ENCODE measurements at regions not wholly inside any gene's neighbourhood (a gene's known extent, or its start where the extent isn't known, plus 50 kb on each side); places are given as distances from the start of the nearest gene placed in this dataset.
A peak's percentile ranks its signal among the peaks of the same experiment; 100 is the strongest.
"Not testable (repeated sequence)": the region's sequence is repeated elsewhere in the genome, so short reads cannot be mapped to it uniquely, and the experiment has no call there.

GRCh38 chr5:120093178-120093577 is 370.9 kb upstream of the PRR16 start:
- DNase-seq: peak; percentile 64

GRCh38 chr5:120096413-120096812 is 367.7 kb upstream of the PRR16 start:
- peak; percentile 57 for DNase-seq

GRCh38 chr5:120098426-120098825 is 365.7 kb upstream of the PRR16 start:
- no peak for DNase-seq

DNA sequence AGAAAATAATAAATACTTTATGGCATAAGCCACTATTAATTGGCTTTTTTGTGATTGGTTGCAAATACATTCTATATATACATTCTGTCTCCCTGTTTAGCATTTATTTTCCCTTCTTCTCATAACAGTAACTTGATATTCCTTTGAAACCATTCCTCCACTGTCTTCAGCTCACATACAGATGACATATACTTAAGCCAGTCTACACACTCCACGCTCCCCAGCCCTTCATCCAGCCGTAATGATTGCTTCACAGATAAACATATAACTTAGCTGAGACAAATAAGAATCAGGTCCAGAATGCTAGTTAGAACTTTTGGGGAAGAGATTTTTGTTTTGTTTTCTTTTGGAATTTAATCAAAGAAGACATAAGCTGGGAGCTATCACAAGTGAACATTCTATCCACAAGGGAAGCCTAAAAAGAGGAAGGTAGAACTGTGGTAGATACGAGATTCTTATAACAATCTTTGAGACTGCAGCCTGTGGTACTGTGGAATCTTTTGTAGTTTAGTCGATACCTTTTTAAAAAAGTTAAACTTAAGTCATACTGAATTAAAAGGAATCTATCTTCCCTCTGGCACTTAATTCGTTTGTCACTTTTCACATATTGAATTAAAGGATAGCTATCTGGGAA is 365.1 kb upstream of the PRR16 start:
- no peak for DNase-seq

GRCh38 chr5:120101771-120102170 is 362.3 kb upstream of the PRR16 start:
- no peak for DNase-seq

DNA sequence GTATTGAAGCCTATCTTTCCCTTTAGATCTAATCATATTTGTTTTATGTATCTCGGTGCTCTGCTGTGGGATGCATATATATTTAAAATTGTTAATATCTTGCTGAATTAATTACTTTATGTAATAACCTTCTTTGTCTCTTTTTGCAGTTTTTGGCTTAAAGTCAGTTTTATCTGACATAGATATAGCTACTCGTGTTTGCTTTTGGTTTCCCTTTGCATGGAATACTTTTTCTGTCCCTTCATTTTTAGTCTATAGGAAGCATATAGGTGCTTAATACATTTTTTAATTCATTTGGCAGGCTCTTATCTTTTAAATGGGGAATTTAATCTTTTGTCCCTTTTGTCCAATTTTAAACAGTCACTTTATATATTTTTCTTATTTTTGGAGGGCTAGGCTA is 360.6 kb upstream of the PRR16 start:
- no peak for DNase-seq

DNA sequence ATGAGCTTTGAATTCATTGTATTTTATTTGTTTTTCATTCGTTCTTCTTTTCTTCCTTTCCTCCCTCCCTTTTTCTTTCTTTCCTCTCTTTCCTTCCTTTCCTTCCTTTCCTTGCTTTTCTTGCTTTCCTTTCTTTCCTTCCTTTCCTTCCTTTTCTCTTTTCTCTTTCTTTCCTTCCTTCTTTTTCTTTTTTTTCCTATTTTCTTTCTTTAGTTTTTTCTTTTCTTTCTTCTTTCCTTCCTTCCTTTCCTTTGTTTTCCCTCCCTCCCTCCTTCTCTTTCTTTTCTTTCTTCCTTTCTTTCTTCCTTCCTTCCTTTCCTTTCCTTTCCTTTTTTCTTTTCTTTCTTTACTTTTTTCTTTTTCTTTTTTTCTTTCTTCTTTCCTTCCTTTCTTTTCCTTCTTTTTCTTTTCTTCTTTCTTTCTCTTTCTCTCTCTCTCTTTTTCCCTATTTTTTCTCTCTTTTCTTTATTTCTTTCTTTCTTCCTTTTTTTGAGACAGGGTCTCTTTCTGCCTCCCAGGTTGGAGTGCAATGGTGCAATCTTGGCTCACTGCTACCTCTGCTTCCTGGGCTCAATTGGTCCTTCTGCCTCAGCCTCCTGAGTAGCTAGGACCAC is 357.1 kb upstream of the PRR16 start:
- no peak for DNase-seq

DNA sequence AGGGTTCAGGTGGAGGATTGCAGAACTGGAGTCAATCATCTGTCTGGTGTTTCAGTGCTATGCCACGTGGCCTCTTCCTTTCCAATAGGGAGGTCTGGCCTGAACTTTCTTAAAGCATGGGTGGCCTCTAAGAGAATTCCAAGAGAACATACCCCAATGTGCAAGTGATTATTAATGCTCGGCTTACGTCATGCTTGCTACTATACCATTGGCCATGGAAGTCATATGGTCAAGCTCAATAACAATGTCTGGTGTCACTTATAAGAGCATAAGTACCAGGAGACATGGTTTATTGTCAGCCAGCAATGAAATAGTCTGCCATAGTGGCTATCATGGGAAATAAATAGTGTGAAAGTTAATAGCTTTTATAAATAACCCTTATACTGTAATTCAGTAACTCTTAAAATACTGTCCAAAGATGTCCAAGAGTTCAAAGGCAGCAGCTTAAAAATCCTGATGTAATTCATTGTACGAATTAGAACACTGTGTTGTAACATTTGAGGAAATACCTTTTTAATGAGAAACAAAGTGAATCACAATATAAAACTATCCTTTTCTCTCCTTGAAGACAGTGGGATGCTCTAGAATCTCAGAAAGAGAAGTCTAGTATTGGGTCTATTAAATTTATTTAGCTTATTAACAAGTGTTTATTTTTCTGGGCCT is 355.4 kb upstream of the PRR16 start:
- no peak for DNase-seq

- no peak for DNase-seq
These were observed 341.4 kb upstream of the PRR16 start for GRCh38 chr5:120122703-120123102.

DNA sequence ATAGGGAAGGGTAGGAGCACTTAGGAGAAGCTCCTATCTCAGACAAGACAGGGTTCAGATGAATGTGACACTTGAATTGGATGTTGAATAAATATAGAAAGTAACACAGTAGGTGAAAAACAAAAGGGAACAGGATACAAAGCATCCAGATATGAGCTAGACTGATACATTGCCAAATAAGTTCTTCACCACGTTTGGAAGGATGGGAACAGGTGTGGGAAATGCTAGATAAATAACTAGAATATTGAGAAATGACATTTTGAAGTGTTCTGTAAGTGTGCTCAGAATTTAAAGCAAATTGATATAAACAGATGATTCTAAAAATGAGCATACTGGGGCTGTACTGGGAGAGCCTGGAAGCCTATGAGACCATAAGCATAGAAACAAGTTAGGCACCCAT is 340.1 kb upstream of the PRR16 start:
- no peak for DNase-seq

- no peak for DNase-seq
These were observed 339.1 kb upstream of the PRR16 start for GRCh38 chr5:120124961-120125360.

DNA sequence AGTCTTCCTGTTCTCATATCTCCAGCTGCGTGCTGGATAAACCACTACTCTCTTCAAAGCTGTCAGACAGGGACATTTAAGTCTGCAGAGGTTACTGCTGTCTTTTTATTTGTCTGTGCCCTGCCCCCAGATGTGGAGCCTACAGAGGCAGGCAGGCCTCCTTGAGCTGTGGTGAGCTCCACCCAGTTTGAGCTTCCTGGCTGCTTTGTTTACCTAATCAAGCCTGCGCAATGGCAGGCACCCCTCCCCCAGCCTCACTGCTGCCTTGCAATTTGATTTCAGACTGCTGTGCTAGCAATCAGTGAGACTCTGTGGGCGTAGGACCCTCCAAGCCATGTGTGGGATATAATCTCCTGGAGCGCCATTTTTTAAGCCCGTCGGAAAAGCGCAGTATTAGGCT is 331.8 kb upstream of the PRR16 start:
- DNase-seq: not testable (repeated sequence)

DNA sequence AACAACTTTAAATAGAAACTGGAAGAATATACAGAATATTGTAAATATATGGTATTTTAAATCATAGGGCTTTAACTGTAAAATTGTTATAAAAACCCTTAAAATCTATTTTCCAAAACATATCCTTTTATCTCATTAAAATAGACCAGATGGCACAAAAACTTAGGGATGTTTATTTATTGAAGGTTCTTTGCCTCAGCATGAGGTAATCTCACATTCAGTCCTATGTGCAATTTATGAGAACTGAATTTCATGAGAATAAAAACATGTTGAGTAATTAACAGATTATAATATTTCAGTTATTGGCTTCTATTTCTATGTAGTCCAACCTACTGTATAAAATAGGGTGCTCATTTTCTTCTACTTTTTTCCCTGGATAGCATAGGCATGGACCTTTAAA is 329.2 kb upstream of the PRR16 start:
- no peak for DNase-seq

- DNase-seq: peak; percentile 19
These were observed 326.5 kb upstream of the PRR16 start for GRCh38 chr5:120137582-120137981.

GRCh38 chr5:120139039-120139438 is 325.1 kb upstream of the PRR16 start:
- DNase-seq: peak; percentile 98

DNA sequence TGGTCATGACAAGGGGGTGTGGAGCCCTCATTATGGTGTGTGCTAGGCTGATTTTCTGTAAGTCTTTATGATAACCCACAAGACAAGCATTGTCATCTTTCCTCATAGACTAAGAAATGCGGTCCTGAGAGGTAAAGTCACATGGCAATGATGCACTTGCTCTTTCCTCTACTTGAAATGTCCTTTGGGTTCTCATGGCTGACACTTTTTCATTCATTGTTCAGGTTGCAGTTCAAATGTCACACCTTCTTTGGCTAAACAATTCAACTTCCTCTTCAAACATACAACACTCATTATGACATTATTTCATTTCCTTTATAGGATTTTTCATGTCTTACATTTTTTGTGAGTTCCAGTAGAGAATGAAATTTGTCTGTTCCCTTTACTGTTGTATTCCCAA is 323.6 kb upstream of the PRR16 start:
- DNase-seq: peak; percentile 33

GRCh38 chr5:120141076-120141475 is 323.0 kb upstream of the PRR16 start:
- DNase-seq: peak; percentile 56

GRCh38 chr5:120146787-120147186 is 317.3 kb upstream of the PRR16 start:
- DNase-seq: no peak

- DNase-seq: not testable (repeated sequence)
These were observed 316.2 kb upstream of the PRR16 start for GRCh38 chr5:120147911-120148310.

DNA sequence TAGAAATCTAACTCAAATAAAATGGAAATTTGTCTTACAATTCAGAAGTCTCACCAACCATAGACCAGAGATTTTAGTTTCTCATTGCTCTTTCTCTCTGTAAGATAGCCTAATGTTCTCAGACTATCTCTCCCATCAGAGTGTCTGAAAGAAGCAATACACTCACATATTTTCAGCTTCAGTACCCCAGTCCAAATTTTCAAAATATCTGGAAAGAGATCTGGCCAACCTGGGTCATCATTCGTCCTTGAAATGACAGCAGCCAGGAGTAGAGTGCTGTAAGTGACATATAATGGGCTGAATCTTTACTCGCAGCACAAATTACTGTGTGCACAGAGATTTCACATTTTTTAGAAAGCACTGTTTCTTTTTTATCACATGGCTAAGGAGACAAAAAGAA is 313.3 kb upstream of the PRR16 start:
- DNase-seq: no peak

GRCh38 chr5:120151181-120151580 is 312.9 kb upstream of the PRR16 start:
- DNase-seq: no peak

DNA sequence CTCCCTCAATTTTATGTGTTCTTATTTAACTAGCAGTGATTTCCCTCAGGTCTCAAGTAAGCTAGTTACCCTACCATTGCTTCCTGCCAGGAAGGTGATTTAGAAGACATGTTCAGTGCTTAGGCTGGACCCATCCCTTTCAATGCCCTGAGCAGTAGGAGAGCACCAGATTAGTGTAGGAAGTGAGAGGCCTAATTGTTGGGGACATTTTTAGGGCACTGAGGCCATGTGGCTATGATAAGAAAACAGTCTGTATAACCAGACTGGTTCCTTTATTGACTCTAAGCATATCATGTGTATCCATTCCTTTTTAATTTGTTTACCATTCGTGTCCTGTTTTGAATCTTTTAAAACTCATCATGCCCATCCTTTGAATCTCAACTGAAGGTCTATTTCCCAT is 312.3 kb upstream of the PRR16 start:
- DNase-seq: no peak

- peak; percentile 93 for DNase-seq
These were observed 311.6 kb upstream of the PRR16 start for GRCh38 chr5:120152472-120152871.

- DNase-seq: no peak
These were observed 311.2 kb upstream of the PRR16 start for GRCh38 chr5:120152931-120153330.

DNA sequence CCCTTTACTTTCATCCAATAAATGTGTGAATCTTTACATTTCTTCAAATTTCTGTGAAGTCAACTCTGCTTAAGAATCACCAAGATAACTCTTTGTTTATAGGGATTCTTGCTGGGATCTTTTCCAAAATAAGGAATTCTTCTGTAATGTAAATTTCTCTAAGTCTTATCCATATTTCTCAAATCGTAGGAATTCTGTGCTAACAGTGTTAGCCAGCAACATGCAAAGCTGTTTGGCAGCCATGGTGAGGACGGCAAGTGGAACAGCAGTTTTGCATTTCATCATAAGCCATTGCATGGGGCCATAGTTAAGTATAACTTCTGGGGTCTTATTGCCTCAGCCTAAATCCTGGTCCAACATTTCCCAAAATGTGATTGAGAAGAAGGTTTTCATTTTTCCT is 310.5 kb upstream of the PRR16 start:
- no peak for DNase-seq
